HG03520 (cell line): ENCODE measurements at regions not wholly inside any gene's neighbourhood (a gene's known extent, or its start where the extent isn't known, plus 50 kb on each side); places are given as distances from the start of the nearest gene placed in this dataset.
"Not testable (repeated sequence)": the region's sequence is repeated elsewhere in the genome, so short reads cannot be mapped to it uniquely, and the experiment has no call there.

Experiments
- ATAC-seq: cut with Tn5 transposase; IDR thresholded peaks from one replicate; pipeline ENCODE4 v1.9.1; 2021; ENCODE audit warnings: mild to moderate bottlenecking, moderate library complexity; ENCODE audit not compliant: unreplicated experiment

DNA sequence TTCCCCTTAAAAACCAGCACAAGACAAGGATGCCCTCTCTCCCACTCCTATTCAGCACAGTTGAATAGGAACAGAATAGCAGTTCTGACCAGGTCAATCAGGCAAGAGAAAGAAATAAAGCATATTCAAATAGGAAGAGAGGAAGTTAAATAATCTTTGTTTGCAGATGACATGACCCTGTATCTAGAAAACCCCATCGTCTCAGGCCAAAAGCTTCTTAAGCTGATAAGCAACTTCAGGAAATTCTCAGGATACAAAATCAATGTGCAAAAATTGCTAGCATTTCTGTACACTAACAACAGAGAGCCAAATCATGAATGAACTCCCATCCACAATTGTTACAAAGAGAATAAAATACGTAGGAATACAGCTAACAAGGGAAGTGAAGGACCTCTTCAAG is 394.1 kb upstream of the NFIA start:
- not testable (repeated sequence) for ATAC-seq

- no peak for ATAC-seq
Measured at GRCh38 chr1:60681095-60681860, 401.1 kb upstream of the NFIA start.

- ATAC-seq = no peak
Measured at GRCh38 chr1:60679524-60680375, 402.6 kb upstream of the NFIA start.

- ATAC-seq = no peak
Measured at GRCh38 chr1:60678802-60679201, 403.6 kb upstream of the NFIA start.

DNA sequence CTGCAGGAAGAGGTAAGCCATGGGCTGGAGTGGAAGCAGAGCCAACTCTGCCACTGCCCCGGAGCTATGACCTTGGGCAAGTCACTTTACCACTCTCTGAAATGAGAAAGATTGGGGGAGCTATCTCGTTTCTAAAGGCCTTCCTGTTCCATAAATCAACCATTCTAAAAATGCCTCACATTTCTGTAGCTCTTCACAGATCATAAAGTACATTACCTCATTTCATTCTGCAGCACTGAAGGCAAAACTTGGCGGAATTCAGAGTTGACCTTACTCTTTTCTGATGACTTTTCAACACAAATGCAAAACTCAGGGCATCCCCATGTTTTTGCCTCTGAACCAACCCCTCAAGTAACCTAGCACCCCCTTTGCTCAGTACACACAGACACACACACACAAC is 404.0 kb upstream of the NFIA start:
- ATAC-seq = no peak

DNA sequence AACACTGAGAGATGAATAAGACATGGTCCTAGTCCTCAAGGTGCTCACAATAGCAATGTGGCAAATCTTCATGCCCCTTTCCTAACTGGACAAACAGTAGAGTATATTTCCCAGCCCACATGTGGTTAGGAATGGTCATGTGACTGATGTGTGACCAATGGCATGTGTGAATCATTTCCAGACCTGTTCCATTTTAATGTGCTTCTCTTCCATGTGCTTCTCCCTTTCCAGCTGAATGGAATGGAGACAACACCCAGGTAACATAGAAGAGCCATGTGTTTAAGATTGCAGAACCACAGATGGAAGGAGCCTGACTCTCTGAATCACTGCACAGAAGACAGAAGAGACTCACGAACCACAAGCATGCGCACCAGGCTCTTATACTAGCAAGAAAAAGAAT is 409.9 kb upstream of the NFIA start:
- no peak for ATAC-seq

GRCh38 chr1:60670302-60670701 is 412.1 kb upstream of the NFIA start:
- ATAC-seq = no peak

GRCh38 chr1:60668585-60668984 is 413.8 kb upstream of the NFIA start:
- ATAC-seq = no peak

DNA sequence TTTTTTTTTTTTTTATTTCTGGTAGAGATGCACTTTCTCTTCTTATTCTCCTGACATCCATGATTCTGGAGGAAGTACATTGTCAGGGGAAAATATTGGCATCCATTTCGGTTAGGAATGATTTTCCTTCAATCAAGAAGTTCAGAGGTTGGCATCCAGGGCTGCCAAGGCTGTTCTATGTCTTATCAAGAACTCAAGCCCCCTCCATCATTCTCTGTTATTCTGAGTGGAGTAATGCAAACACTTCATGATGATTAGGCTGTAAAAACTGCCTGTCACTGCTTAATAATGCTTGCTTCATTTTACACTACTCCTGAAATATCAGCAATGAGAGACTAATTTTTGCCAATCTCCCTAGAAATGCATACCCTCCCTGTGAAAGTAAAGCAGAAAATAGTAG is 417.1 kb upstream of the NFIA start:
- ATAC-seq = no peak

- no peak for ATAC-seq
Measured at GRCh38 chr1:60664086-60664625, 418.2 kb upstream of the NFIA start.

DNA sequence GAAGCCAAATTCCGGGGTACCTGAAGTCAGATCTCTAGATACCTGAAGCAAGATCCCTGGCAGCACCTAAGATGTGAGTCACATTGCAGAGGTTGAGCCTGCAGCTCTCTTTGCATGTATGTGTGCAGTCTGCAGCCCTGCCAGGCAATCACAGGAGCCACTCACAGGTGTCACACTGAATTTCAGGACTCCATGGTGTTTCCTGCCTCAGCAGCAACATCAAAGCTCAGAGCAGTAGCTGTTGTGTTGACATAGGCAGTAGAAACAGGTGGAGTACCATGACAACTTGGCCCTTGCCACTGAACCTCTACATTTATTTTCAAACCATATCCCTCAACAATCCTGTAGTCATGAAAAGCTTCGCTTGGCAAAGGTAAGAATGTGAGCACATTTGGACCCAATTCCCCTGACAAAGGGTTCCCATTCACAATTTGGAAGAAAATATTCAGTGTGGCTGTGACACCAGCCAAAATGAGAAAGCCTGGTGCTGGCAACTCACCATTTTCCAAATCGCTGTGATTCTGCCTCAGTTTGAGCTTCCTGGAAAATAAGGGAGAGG is 419.8 kb upstream of the NFIA start:
- no peak for ATAC-seq

GRCh38 chr1:60657926-60658325 is 424.4 kb upstream of the NFIA start:
- ATAC-seq = no peak

GRCh38 chr1:60655679-60656355 is 426.5 kb upstream of the NFIA start:
- no peak for ATAC-seq

DNA sequence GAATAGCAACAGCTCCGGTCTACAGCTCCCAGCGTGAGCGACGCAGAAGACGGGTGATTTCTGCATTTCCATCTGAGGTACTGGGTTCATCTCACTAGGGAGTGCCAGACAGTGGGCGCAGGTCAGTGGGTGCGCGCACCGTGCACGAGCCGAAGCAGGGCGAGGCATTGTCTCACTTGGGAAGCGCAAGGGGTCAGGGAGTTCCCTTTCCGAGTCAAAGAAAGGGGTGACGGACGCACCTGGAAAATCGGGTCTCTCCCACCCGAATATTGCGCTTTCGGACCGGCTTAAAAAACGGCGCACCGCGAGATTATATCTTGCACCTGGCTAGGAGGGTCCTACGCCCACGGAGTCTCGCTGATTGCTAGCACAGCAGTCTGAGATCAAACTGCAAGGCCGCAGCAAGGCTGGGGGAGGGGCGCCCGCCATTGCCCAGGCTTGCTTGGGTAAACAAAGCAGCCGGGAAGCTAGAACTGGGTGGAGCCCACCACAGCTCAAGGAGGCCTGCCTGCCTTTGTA is 442.3 kb upstream of the NFIA start:
- ATAC-seq = not testable (repeated sequence)

DNA sequence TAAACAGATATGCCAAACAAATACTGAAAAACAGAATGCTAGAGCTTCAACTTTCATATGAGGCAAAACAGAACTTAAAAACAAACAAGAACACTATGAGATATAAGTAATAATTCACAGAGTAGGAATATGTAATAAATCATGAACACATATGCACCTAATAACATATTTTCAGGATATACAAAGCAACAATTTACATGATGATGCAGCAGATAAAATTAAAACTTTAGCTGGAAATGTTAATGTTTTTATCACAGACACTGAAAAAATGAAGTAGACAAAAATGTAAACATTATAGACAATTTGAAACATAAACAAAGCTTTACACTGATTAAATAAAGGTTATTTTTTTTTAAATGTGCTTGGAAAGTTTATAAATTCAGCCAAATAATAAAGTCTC is 443.1 kb upstream of the NFIA start:
- no peak for ATAC-seq

DNA sequence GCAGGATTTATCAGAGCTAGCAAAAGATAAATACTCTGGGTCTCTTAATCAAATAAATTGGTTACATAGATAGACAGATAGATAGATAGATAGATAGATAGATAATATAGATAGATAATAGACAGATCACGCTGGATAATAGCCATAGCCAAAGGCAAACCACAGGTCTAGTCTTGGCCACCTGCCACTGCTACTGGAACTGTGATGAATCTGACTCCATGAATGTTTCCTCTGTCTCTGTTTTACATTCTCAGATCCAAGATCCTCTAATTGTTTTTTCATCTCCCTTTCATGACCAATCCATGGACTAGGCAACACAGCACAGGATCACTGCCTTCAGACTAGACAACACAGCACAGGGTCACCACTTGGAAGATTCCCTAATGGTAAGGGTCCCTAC is 444.7 kb upstream of the NFIA start:
- no peak for ATAC-seq

GRCh38 chr1:60636946-60637345 is 445.4 kb upstream of the NFIA start:
- no peak for ATAC-seq

GRCh38 chr1:60634106-60634505 is 448.3 kb upstream of the NFIA start:
- ATAC-seq = no peak

DNA sequence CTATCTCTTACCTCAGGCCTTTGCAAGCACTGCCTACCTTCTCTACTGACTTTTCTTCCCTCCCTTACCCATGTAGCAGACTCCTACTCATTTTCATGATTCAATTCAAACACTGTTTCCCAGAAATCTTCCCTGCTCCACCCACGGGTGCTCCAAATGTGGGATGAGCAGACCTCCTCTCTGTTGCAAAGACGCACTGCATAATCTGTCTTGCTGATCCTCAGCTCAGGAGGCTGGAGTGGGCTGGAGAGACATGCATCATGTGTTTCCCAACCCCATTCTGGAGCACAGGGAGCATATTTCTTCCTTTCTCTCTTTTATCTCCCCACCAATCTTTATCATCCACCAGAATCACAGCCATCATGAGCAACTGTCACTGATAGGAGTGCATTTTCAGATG is 459.9 kb upstream of the NFIA start:
- ATAC-seq = no peak

GRCh38 chr1:60621368-60621851 is 461.0 kb upstream of the NFIA start:
- no peak for ATAC-seq

GRCh38 chr1:60620087-60620486 is 462.3 kb upstream of the NFIA start:
- ATAC-seq = no peak
